HCT116 (cell line): ENCODE measurements at regions not wholly inside any gene's neighbourhood (a gene's known extent, or its start where the extent isn't known, plus 50 kb on each side); places are given as distances from the start of the nearest gene placed in this dataset.
"Not testable (repeated sequence)": the region's sequence is repeated elsewhere in the genome, so short reads cannot be mapped to it uniquely, and the experiment has no call there.

ENCODE experiments used
- CBX3 ChIP-seq: IDR thresholded peaks from 2 replicates; pipeline ENCODE4 v1.6.1; 2012; ENCODE audit warnings: low read depth
- ELF1 ChIP-seq: IDR thresholded peaks from 2 replicates; pipeline ENCODE4 v1.6.1; 2012; ENCODE audit warnings: low read depth, borderline replicate concordance
- EZH2 ChIP-seq: fragments of 200-600 bp; sonication (generic); IDR thresholded peaks from 2 replicates; pipeline ENCODE4 v1.6.1; 2017; ENCODE audit warnings: antibody characterized with exemption, mixed run types
- EZH2phosphoT487 ChIP-seq: fragments of 200-600 bp; IDR thresholded peaks from 2 replicates; pipeline ENCODE4 v1.6.1; 2018; ENCODE audit warnings: antibody characterized with exemption, borderline replicate concordance
- POLR2A ChIP-seq: IDR thresholded peaks from 2 replicates; pipeline ENCODE4 v1.7.0; 2011; ENCODE audit warnings: borderline replicate concordance; ENCODE audit not compliant: insufficient read depth, insufficient read length; ENCODE audit errors: extremely low read depth
- POLR2AphosphoS5 ChIP-seq: IDR thresholded peaks from 2 replicates; pipeline ENCODE4 v1.6.1; 2011; ENCODE audit warnings: mild to moderate bottlenecking, low read depth, low read length, moderate library complexity
- SP1 ChIP-seq: IDR thresholded peaks from 2 replicates; pipeline ENCODE4 v1.6.1; 2012; ENCODE audit warnings: low read depth
- SRF ChIP-seq: IDR thresholded peaks from 2 replicates; pipeline ENCODE4 v1.6.1; 2012; ENCODE audit warnings: low read depth
- TCF7L2 ChIP-seq: IDR thresholded peaks from 2 replicates; pipeline ENCODE4 v1.7.0; 2011; ENCODE audit warnings: borderline replicate concordance, inconsistent platforms; ENCODE audit not compliant: insufficient read depth, insufficient read length; ENCODE audit errors: extremely low read depth
- YY1 ChIP-seq: IDR thresholded peaks from 2 replicates; pipeline ENCODE4 v1.6.1; 2011; ENCODE audit warnings: low read length, low read depth, moderate library complexity, mild to moderate bottlenecking; ENCODE audit not compliant: insufficient replicate concordance; ENCODE audit errors: extremely low read depth
- TF ChIP-seq, protein P1 (sequence below), 3 experiments: fragments of 200-600 bp in 1 of 3; sonication (generic) in 1 of 3; IDR thresholded peaks in 2 of 3; conservative IDR thresholded peaks in 1 of 3; 2 replicates each; pipeline ENCODE4 v1.5.1; 2012 to 2017; ENCODE audit warnings: low read depth in 2 of 3, low read length in 2 of 3, antibody characterized with exemption in 1 of 3, borderline replicate concordance in 1 of 3, control low read depth in 1 of 3, mild to moderate bottlenecking in 1 of 3, mixed read lengths in 1 of 3, mixed run types in 1 of 3, moderate library complexity in 1 of 3; ENCODE audit not compliant: insufficient read depth in 1 of 3
- TF ChIP-seq, protein P2 (sequence below): IDR thresholded peaks from 2 replicates; pipeline ENCODE4 v1.6.1; 2012
- TF ChIP-seq, protein P3 (sequence below): IDR thresholded peaks from 2 replicates; pipeline ENCODE4 v1.6.1; 2011; ENCODE audit warnings: mild to moderate bottlenecking, low read length, moderate library complexity; ENCODE audit not compliant: insufficient replicate concordance; ENCODE audit errors: extremely low read depth

DNA sequence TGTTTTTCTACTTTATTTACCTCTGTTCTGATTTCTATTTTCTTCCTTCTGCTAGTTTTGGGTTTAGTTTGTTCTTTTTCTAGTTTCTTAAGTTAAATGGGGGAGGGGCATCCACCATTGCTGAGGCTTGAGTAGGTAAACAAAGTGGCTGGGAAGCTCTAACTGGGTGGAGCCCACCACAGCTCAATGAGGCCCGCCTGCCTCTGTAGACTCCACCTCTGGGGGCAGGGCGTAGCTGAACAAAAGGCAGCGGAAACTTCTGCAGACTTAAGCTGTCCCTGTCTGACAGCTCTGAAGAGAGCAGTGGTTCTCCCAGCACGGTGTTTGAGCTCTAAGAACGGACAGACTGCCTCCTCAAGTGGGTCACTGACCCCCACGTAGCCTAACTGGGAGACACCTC, 316.7 kb downstream of the RPLP1 start:
- TF ChIP-seq TCF7L2, POLR2AphosphoS5, EZH2phosphoT487, POLR2A, YY1, EZH2, SRF, SP1, CBX3, ELF1: not testable (repeated sequence)
- TF ChIP-seq, protein P1, sequence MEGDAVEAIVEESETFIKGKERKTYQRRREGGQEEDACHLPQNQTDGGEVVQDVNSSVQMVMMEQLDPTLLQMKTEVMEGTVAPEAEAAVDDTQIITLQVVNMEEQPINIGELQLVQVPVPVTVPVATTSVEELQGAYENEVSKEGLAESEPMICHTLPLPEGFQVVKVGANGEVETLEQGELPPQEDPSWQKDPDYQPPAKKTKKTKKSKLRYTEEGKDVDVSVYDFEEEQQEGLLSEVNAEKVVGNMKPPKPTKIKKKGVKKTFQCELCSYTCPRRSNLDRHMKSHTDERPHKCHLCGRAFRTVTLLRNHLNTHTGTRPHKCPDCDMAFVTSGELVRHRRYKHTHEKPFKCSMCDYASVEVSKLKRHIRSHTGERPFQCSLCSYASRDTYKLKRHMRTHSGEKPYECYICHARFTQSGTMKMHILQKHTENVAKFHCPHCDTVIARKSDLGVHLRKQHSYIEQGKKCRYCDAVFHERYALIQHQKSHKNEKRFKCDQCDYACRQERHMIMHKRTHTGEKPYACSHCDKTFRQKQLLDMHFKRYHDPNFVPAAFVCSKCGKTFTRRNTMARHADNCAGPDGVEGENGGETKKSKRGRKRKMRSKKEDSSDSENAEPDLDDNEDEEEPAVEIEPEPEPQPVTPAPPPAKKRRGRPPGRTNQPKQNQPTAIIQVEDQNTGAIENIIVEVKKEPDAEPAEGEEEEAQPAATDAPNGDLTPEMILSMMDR (IDR thresholded peaks at IDR 0.05 in 2 of 3, conservative IDR thresholded peaks at IDR 0.05 in 1 of 3; ENCODE audit: borderline replicate concordance in 1 of 3, insufficient read depth in 1 of 3, low read depth in 2 of 3, low read length in 2 of 3) = not testable (repeated sequence)
- TF ChIP-seq, protein P2, sequence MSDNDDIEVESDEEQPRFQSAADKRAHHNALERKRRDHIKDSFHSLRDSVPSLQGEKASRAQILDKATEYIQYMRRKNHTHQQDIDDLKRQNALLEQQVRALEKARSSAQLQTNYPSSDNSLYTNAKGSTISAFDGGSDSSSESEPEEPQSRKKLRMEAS = not testable (repeated sequence)
- TF ChIP-seq, protein P3, sequence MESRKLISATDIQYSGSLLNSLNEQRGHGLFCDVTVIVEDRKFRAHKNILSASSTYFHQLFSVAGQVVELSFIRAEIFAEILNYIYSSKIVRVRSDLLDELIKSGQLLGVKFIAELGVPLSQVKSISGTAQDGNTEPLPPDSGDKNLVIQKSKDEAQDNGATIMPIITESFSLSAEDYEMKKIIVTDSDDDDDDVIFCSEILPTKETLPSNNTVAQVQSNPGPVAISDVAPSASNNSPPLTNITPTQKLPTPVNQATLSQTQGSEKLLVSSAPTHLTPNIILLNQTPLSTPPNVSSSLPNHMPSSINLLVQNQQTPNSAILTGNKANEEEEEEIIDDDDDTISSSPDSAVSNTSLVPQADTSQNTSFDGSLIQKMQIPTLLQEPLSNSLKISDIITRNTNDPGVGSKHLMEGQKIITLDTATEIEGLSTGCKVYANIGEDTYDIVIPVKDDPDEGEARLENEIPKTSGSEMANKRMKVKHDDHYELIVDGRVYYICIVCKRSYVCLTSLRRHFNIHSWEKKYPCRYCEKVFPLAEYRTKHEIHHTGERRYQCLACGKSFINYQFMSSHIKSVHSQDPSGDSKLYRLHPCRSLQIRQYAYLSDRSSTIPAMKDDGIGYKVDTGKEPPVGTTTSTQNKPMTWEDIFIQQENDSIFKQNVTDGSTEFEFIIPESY = not testable (repeated sequence)
